ENCODE measurements at regions not wholly inside any gene's neighbourhood (a gene's known extent, or its start where the extent isn't known, plus 50 kb on each side); places are given as distances from the start of the nearest gene placed in this dataset.

GRCh38 chr2:66962716-66963115, 434.4 kb upstream of the ETAA1 start:
- 0 out of 2 replicates have a peak, but pooled peaks have one; percentile 9 for TF ChIP-seq TEAD4 (IDR thresholded peaks at IDR 0.05)
- no peak for TF ChIP-seq REST (IDR thresholded peaks at IDR 0.05; ENCODE audit: low read depth)

GRCh38 chr2:66966631-66967030, 430.5 kb upstream of the ETAA1 start:
- TF ChIP-seq REST (IDR thresholded peaks at IDR 0.05; ENCODE audit: low read depth) (no peak), FOXM1 (IDR thresholded peaks at IDR 0.05; ENCODE audit: borderline replicate concordance, low read depth) (no peak), EGR1 (IDR thresholded peaks at IDR 0.05) (no peak), EP300 (IDR thresholded peaks at IDR 0.05; ENCODE audit: borderline replicate concordance) (no peak), RAD21 (IDR thresholded peaks at IDR 0.05; ENCODE audit: low read depth) (no peak), CREB1 (IDR thresholded peaks at IDR 0.05; ENCODE audit: low read depth) (no peak), ZBTB7A (IDR thresholded peaks at IDR 0.05; ENCODE audit: low read depth) (no peak), CEBPB (IDR thresholded peaks at IDR 0.05) (no peak), USF1 (IDR thresholded peaks at IDR 0.05) (no peak), YY1 (IDR thresholded peaks at IDR 0.05; ENCODE audit: low read depth) (no peak), TCF12 (IDR thresholded peaks at IDR 0.05; ENCODE audit: low read depth) (no peak), MAX (IDR thresholded peaks at IDR 0.05) (no peak), TAF1 (IDR thresholded peaks at IDR 0.05; ENCODE audit: low read depth) (no peak), TEAD4 (IDR thresholded peaks at IDR 0.05) (no peak), NFIC (IDR thresholded peaks at IDR 0.05) (no peak)

GRCh38 chr2:66968946-66969345, 428.2 kb upstream of the ETAA1 start:
- no peak for TF ChIP-seq REST (IDR thresholded peaks at IDR 0.05; ENCODE audit: low read depth)
- no peak for TF ChIP-seq EP300 (IDR thresholded peaks at IDR 0.05; ENCODE audit: borderline replicate concordance)
- TF ChIP-seq CEBPB (IDR thresholded peaks at IDR 0.05), result no peak
- no peak for TF ChIP-seq TEAD4 (IDR thresholded peaks at IDR 0.05)
- no peak for TF ChIP-seq NFIC (IDR thresholded peaks at IDR 0.05)
- no peak for TF ChIP-seq TAF1 (IDR thresholded peaks at IDR 0.05; ENCODE audit: low read depth)
- no peak for TF ChIP-seq RAD21 (IDR thresholded peaks at IDR 0.05; ENCODE audit: low read depth)
- no peak for TF ChIP-seq CREB1 (IDR thresholded peaks at IDR 0.05; ENCODE audit: low read depth)
- no peak for TF ChIP-seq FOXM1 (IDR thresholded peaks at IDR 0.05; ENCODE audit: borderline replicate concordance, low read depth)
- no peak for TF ChIP-seq EGR1 (IDR thresholded peaks at IDR 0.05)
- no peak for TF ChIP-seq YY1 (IDR thresholded peaks at IDR 0.05; ENCODE audit: low read depth)
- TF ChIP-seq USF1 (IDR thresholded peaks at IDR 0.05), result no peak
- no peak for TF ChIP-seq MAX (IDR thresholded peaks at IDR 0.05)
- TF ChIP-seq TCF12 (IDR thresholded peaks at IDR 0.05; ENCODE audit: low read depth), result no peak
- TF ChIP-seq ZBTB7A (IDR thresholded peaks at IDR 0.05; ENCODE audit: low read depth), result no peak

- no peak for TF ChIP-seq NFIC (IDR thresholded peaks at IDR 0.05)
- TF ChIP-seq RAD21 (IDR thresholded peaks at IDR 0.05; ENCODE audit: low read depth), result no peak
- no peak for TF ChIP-seq TEAD4 (IDR thresholded peaks at IDR 0.05)
- no peak for TF ChIP-seq REST (IDR thresholded peaks at IDR 0.05; ENCODE audit: low read depth)
- TF ChIP-seq FOXM1 (IDR thresholded peaks at IDR 0.05; ENCODE audit: borderline replicate concordance, low read depth), result no peak
- no peak for TF ChIP-seq CEBPB (IDR thresholded peaks at IDR 0.05)
- no peak for TF ChIP-seq EGR1 (IDR thresholded peaks at IDR 0.05)
- no peak for TF ChIP-seq EP300 (IDR thresholded peaks at IDR 0.05; ENCODE audit: borderline replicate concordance)
- TF ChIP-seq YY1 (IDR thresholded peaks at IDR 0.05; ENCODE audit: low read depth), result no peak
- TF ChIP-seq MAX (IDR thresholded peaks at IDR 0.05), result no peak
- no peak for TF ChIP-seq TAF1 (IDR thresholded peaks at IDR 0.05; ENCODE audit: low read depth)
- TF ChIP-seq USF1 (IDR thresholded peaks at IDR 0.05), result no peak
Observed at GRCh38 chr2:66981074-66981473, 416.1 kb upstream of the ETAA1 start.

Data from Ishikawa (cell line).